SW480 (cell line): ENCODE measurements at regions not wholly inside any gene's neighbourhood (a gene's known extent, or its start where the extent isn't known, plus 50 kb on each side); places are given as distances from the start of the nearest gene placed in this dataset.

ENCODE experiments used
- DNase-seq: peaks from one replicate; pipeline ENCODE4 v3.0.0-alpha.2; 2016; ENCODE audit warnings: low spot score

DNA sequence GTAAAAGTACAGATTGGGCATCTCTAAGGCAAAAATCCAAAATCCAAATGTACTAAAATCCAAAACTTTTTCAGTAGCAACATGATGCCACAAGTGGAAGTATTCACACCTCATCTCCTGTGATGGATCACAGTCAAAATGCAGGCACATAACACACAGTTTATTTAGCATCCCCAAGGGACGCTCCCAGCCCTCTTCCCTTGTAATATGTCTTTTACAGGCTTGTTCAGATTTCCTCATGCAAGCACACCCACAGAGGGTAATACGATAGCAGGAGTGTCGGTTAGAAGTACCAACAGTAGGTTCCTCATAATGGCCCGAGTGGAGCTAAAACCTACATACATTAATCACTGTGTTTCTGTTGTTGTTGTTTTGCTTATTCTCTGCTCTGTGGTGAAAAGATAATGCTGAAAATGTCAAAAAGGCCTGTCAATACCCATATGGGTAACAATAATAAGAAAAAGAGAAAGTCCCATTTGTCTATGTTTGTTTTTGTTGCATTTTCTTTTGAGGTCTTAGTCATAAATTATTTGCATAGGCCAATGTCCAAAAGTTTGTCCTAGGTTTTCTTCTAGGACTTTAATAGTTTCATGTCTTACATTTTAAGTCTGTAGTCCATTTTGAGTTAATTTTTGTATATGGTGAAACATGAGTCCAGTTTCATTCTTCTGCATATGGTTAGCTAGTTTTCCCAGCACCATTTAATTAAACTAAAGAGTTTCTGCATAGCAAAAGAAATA, 133.1 kb downstream of the LRIG3 start:
- DNase-seq = no peak

DNA sequence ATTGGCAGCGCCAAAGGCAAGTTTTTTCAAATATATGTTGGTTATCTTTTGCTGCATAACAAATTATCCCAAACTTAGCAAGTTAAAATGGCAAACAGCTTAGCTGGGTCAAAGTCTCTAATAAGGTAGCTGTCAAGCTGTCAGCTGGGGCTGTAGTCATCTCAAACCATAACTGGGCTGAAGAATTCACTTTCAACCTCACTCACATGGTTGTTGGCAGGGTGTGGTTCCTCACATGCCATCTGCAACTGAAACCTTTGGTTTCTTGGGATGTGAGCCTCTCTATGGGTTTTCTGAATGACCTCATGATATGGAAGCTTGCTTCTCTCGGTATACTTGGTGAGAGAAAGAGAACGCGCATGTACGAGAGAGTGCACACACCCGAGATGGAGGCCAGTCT, 125.4 kb downstream of the LRIG3 start:
- DNase-seq = no peak

DNA sequence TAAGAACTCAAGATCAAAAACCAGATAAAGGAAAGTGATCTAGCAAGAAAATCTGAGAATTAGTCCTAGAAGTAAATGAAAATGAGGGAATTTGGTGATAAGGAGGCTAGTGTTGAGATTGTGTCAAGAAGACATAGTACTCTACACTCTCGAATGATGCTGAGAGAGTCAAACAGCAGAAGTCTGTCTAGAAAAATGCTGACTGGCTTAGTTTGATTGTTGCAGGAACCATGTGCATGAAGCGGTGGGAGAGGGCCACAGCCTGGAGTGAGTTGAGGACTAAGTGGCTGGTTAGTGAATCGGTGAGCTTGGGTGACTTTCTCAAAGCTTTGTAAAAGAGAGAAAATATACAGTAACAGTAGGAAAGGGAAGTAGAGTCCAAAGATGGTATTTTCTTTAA, 124.5 kb downstream of the LRIG3 start:
- no peak for DNase-seq

DNA sequence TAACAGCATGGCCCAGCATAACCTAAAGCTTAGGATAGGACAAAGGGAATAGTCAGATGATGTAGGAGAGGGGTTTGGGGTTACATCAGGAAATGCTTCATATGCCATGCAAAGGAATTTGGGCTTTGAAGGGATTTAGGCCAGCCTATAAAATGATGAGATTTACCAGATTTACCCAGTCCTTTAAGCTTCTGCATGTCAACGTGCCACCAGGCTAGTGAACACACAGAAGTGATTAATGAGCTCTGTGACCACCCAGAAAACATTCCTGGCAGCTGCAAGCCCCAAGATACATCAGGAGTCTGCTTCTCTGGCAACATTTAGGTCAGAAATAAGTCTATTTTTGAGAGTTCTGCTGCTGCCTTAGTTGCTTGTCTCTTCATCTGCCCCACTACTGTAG, 118.3 kb downstream of the LRIG3 start:
- no peak for DNase-seq

DNA sequence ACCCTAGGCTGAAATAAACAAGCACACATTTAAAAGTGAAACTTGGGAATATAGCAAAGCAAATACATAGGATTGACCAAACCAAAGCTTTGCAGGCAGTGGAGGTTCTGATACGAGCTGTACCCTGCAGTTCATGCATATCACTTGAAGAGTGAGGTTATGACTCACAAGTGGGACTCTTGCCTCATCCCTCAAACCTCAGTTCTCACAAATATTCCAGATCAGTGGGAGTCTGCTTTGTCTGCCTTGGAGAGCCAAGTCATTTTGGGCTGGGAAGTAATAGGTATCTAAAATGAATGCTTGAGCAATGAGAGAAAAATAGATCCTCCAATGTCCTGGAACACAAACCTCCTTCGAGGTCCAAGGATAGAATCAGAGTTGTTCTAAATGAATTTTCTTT, 116.4 kb downstream of the LRIG3 start:
- DNase-seq = no peak

DNA sequence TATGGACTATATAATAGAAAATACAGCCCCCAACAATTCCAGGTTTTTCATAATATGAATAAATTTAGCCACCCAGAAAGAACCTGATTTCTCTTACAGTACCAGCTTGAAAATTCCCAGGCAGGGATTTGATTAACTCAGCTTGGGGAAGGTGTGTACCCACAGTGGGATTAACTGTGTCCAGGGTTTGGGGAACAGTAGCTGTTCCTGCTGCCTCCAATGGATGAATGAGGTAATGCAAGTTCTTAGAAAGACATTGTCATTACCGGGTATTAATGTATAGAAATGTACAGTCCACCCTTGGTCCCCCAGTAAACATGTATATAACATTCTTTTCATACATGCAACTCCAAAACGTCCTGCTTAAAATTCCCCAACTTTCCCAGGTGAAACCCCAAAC, 115.6 kb downstream of the LRIG3 start:
- no peak for DNase-seq

DNA sequence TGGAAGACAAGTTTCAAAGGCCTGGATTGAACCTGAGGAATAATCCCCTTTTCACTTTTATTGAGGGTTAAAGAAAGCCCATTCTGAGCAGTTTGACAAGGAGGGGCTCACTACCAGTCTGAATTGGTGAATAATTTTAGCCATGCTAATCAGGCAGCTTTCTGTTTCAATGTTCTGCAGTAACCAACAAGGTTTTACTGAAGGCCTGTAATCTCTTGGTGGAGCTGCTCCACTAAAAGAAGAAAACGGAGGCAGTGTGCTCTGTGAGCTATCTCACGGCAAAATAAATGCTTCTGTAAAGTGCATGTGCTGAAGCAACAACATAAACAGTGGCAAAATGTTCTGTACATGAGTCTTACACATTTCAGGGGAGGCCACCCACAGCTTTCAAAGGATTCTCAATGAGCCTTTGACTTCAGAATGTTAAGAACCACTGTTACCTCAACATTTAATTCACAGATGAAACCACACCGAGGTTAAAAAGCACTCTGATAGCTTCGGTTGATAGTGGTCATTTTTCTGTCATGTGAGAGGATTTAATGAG, 111.2 kb downstream of the LRIG3 start:
- DNase-seq = no peak

DNA sequence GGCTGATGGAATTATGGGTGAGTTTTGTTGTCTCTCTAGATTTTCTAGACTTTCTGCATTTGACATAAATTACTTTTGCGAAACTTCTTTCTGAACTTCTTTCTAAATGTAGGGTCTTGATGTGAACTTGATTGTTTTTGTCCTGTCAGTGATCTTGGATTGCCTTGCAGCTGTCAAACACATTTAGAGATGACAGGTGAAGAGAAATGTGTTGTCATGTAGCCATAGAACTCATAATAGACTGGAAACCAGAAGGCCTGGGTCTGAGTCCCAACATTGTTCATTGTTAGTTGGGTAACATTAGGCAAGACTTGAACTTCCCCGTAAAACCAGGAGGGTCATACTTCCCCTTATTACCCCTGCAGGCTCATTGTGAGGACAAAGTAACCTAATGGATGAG, 109.0 kb downstream of the LRIG3 start:
- DNase-seq = no peak

DNA sequence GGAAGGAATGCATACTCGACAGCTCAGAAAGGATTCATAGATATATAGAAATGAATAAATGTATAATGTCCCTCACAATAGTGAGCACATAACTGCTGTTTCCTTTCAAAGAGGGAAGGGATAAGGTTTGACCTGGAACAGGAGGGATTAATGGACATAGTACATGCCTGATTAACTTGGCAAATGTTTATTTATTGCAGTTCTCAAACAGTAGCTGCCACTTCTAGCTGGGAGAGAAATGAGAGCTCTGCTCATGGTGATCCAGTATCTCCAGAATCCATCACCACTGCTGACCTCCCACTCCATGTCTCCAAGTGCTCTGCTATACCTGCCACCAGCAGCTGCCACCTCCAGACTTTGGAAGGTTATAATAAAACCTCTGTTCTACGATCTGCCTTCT, 108.1 kb downstream of the LRIG3 start:
- DNase-seq = no peak

DNA sequence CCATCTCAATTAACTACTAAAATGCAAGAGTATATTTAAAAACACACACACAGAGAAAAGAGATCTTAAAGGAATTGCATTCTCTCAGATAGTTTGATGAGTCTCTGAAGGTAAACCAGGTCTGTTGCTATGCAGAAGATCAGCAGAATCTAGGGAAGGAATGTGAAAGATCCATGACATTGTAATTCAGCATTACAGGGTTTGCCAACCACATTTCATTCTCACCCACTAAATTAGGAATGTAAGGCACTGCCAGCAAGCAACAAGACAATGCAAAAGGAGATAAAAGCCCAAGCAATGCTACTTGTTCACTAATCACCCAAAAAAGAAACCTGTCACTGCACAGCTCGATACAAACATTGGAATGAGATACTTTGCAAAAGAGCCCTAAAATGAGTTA, 106.3 kb downstream of the LRIG3 start:
- no peak for DNase-seq

DNA sequence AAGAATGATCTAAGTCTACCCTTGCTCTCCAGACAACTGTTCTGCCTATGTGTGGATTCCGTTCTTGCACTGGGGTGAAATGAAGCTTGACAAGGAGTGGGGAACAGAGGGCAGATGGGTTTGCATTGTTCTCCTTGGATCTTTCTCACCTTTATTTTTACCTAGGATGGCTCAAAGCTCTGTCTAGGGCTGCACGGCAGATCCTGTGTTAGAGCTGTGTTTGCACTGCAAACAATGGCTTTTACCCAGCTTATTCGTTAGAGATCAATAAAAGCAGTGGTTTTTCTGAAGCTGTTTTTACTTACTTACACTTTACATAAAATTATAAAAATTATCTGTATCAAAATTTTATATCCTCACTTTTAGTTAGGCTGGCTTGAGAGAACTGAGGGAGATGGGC, 105.1 kb downstream of the LRIG3 start:
- DNase-seq = no peak

DNA sequence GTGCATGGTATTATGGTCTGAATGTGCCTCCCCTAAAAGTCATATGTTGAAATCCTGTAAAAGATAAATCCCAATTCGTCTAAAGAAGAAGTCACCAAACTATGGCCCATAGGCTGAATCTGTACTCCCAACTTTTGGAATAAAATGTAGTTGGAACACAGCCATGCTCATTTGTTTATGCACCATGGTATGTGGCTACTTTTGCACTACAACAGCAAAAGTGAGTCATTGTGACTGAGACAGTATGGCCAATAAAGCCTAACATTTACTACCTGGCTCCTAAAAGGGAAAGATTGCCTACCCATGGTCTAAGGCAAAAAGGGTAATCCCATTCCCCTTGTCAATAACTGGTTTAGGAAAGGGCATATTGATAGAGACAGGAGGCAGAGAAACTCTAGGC, 101.8 kb downstream of the LRIG3 start:
- DNase-seq = no peak

DNA sequence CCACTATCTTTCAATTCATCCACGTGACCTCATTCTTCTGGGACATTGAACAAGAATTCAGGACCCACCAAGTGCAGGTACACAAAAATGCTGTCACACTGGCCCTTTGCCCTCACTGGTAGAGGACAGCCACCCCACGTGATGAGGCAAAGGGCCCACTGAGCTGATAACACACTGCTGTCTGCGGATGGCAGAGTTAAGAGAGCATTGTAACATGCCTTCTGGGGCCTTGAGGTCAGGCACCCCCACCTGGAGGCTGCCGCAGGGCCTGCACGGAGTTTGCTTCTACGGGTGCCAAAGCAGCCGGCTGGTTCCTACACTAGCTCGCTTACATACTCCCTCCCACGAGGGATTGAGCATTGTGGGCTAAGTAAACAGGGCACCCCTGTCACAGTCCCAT, 101.0 kb downstream of the LRIG3 start:
- DNase-seq = no peak

DNA sequence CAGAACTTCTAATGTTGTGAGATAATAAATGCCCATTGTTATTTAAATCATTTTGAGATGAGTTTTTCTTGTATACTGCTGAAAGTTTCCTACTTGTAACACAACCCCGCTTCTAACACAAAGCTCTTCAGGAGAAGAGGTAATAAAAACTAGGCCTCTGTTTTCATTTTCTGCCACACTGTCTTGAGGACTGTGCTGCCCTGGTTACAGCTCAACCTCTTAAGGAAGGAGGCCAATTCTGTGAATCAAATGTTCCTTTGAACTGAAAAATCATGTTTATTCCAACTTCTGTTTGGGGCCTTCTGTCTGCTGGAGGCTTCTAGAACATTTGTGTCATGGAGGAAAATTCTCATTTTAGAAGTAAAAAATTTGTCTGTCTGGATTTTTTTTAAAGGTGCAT, 100.3 kb downstream of the LRIG3 start:
- DNase-seq = no peak
